PFSK-1 (cell line): ENCODE measurements at regions not wholly inside any gene's neighbourhood (a gene's known extent, or its start where the extent isn't known, plus 50 kb on each side); places are given as distances from the start of the nearest gene placed in this dataset.

Experiments used
- FOXP2 ChIP-seq: optimal IDR thresholded peaks from 2 replicates; pipeline ENCODE3; 2011; ENCODE audit warnings: borderline replicate concordance, control low read depth, inconsistent platforms; ENCODE audit not compliant: insufficient read depth; ENCODE audit errors: extremely low read length, extremely low read depth
- POLR2AphosphoS5 ChIP-seq: IDR thresholded peaks from 2 replicates; pipeline ENCODE4 v1.6.1; 2012; ENCODE audit warnings: low read depth, mild to moderate bottlenecking, control low read depth, low read length, moderate library complexity
- REST ChIP-seq, 2 experiments: IDR thresholded peaks; 2 replicates each; pipeline versions ENCODE4 v1.6.1 to v1.8.0; 2011 to 2012; ENCODE audit warnings: low read depth in 2 of 2, low read length in 2 of 2, control low read depth in 1 of 2, inconsistent platforms in 1 of 2, mild to moderate bottlenecking in 1 of 2, moderate library complexity in 1 of 2; ENCODE audit not compliant: insufficient read depth in 1 of 2
- SIN3A ChIP-seq: IDR thresholded peaks from 2 replicates; pipeline ENCODE4 v1.6.1; 2012; ENCODE audit warnings: mild to moderate bottlenecking, low read length, moderate library complexity, borderline replicate concordance; ENCODE audit not compliant: insufficient read depth
- TAF1 ChIP-seq: IDR thresholded peaks from 2 replicates; pipeline ENCODE4 v1.6.1; 2012; ENCODE audit warnings: low read length, control low read depth, borderline replicate concordance; ENCODE audit not compliant: insufficient read depth

GRCh38 chr6:3617192-3617631, 134.3 kb downstream of the PXDC1 start:
- TF ChIP-seq REST (IDR thresholded peaks at IDR 0.05; ENCODE audit: insufficient read depth in 1 of 2, low read depth in 2 of 2, low read length in 2 of 2) (no peak), TAF1 (no peak), SIN3A (no peak), POLR2AphosphoS5 (no peak), FOXP2 (no peak)

- TF ChIP-seq SIN3A (no peak), TAF1 (no peak), FOXP2 (no peak), REST (IDR thresholded peaks at IDR 0.05; ENCODE audit: insufficient read depth in 1 of 2, low read depth in 2 of 2, low read length in 2 of 2) (no peak), POLR2AphosphoS5 (no peak)
Observed at GRCh38 chr6:3616565-3617176, 134.8 kb downstream of the PXDC1 start.

- TF ChIP-seq TAF1 (no peak), POLR2AphosphoS5 (no peak), REST (IDR thresholded peaks at IDR 0.05; ENCODE audit: insufficient read depth in 1 of 2, low read depth in 2 of 2, low read length in 2 of 2) (no peak), SIN3A (no peak), FOXP2 (no peak)
Observed at GRCh38 chr6:3615391-3616380, 135.8 kb downstream of the PXDC1 start.

GRCh38 chr6:3614918-3615317, 136.6 kb downstream of the PXDC1 start:
- TF ChIP-seq POLR2AphosphoS5: no peak
- no peak for TF ChIP-seq REST (IDR thresholded peaks at IDR 0.05; ENCODE audit: insufficient read depth in 1 of 2, low read depth in 2 of 2, low read length in 2 of 2)
- TF ChIP-seq FOXP2: no peak
- TF ChIP-seq SIN3A: no peak
- TF ChIP-seq TAF1: no peak
